ENCODE measurements at regions not wholly inside any gene's neighbourhood (a gene's known extent, or its start where the extent isn't known, plus 50 kb on each side); places are given as distances from the start of the nearest gene placed in this dataset.

GRCh38 chr13:86864376-86864775, 806.8 kb upstream of the SLITRK5 start:
- TF ChIP-seq CTCF (IDR thresholded peaks at IDR 0.05; ENCODE audit: poor library complexity) (no peak), EZH2 (IDR thresholded peaks at IDR 0.05; ENCODE audit: borderline replicate concordance) (no peak), EZH2phosphoT487 (IDR thresholded peaks at IDR 0.05; ENCODE audit: low read depth, severe bottlenecking, unreplicated experiment) (no peak)

Measured in hepatocyte (in vitro differentiated cells).